ENCODE measurements at regions not wholly inside any gene's neighbourhood (a gene's known extent, or its start where the extent isn't known, plus 50 kb on each side); places are given as distances from the start of the nearest gene placed in this dataset.

GRCh38 chr6:80522576-80522975, 416.1 kb downstream of the BCKDHB start:
- no peak for TF ChIP-seq POLR2A (IDR thresholded peaks at IDR 0.05)
- TF ChIP-seq POLR2AphosphoS5 (IDR thresholded peaks at IDR 0.05), result no peak
- TF ChIP-seq CTCF (IDR thresholded peaks at IDR 0.05), result no peak
- TF ChIP-seq EP300 (IDR thresholded peaks at IDR 0.05; ENCODE audit: low read depth), result no peak

Measured in transverse colon (tissue), 4 donors.